ENCODE measurements at regions not wholly inside any gene's neighbourhood (a gene's known extent, or its start where the extent isn't known, plus 50 kb on each side); places are given as distances from the start of the nearest gene placed in this dataset.

- DNase-seq (ENCODE audit: low read depth in 1 of 2, low spot score in 1 of 2), result no peak
- no peak for FAIRE-seq
- Histone ChIP-seq H3K4me3 (no peak overlapping the region), H3K27ac (no peak overlapping the region), H3K4me1 (no peaks in the 10 kb centered on the region), H3K9me3 (peaks cover 5% of the 10 kb centered on the region; the same call in 1 of the 3 replicates), H3K4me2 (no peak overlapping the region)
- ChIA-PET CTCF (no interaction called here), POLR2A (no interaction called here)
- no peak for TF ChIP-seq RCOR1 (IDR thresholded peaks at IDR 0.05; ENCODE audit: low read depth, low read length)
- TF ChIP-seq E2F6 (IDR thresholded peaks at IDR 0.05; ENCODE audit: borderline replicate concordance, low read depth), result no peak
- TF ChIP-seq BHLHE40 (IDR thresholded peaks at IDR 0.05; ENCODE audit: low read depth, low read length), result no peak
- TF ChIP-seq CBX8 (IDR thresholded peaks at IDR 0.05), result no peak
- TF ChIP-seq HDAC2 (IDR thresholded peaks at IDR 0.05), result no peak
- TF ChIP-seq POLR2A (IDR thresholded peaks at IDR 0.05; ENCODE audit: low read length), result no peak
- TF ChIP-seq USF2 (IDR thresholded peaks at IDR 0.05), result no peak
- TF ChIP-seq JUN (IDR thresholded peaks at IDR 0.05), result no peak
- no peak for TF ChIP-seq TP53 (CRISPR knock-in tag; IDR thresholded peaks at IDR 0.05)
- ATAC-seq, result no peak
Observed at GRCh38 chr5:155489949-155490348, 476.4 kb downstream of the KIF4B start.

- H3K4me1 ChIP-seq, result no peaks in the 10 kb centered on the region
- POLR2A ChIA-PET, result no interaction called here
- FAIRE-seq (peak; percentile 13), ATAC-seq (no peak), DNase-seq (ENCODE audit: low read depth in 1 of 2, low spot score in 1 of 2) (no peak)
- no peak overlapping the region for H3K4me2 ChIP-seq
- H3K9me3 ChIP-seq, result peaks cover 5% of the 10 kb centered on the region; the same call in 1 of the 3 replicates
- H3K4me3 ChIP-seq, result no peak overlapping the region
- H3K27ac ChIP-seq, result no peak overlapping the region
- CTCF ChIA-PET, result no interaction called here
- TF ChIP-seq JUNB (IDR thresholded peaks at IDR 0.05), result no peak
- no peak for TF ChIP-seq HOXB13 (CRISPR knock-in tag; IDR thresholded peaks at IDR 0.05; ENCODE audit: low read depth)
- TF ChIP-seq SMC3 (IDR thresholded peaks at IDR 0.05), result no peak
- TF ChIP-seq BHLHE40 (IDR thresholded peaks at IDR 0.05; ENCODE audit: low read depth, low read length), result no peak
- TF ChIP-seq KDM1A (IDR thresholded peaks at IDR 0.05; ENCODE audit: low read depth), result no peak
- TF ChIP-seq USF2 (IDR thresholded peaks at IDR 0.05), result no peak
- TF ChIP-seq HMGXB4 (CRISPR knock-in tag; IDR thresholded peaks at IDR 0.05; ENCODE audit: borderline replicate concordance), result no peak
- TF ChIP-seq RARB (CRISPR knock-in tag; IDR thresholded peaks at IDR 0.05), result no peak
- TF ChIP-seq E2F6 (IDR thresholded peaks at IDR 0.05; ENCODE audit: borderline replicate concordance, low read depth), result no peak
- TF ChIP-seq ZC3H11A (IDR thresholded peaks at IDR 0.05), result no peak
- no peak for TF ChIP-seq POLR2A (IDR thresholded peaks at IDR 0.05; ENCODE audit: low read length)
- no peak for TF ChIP-seq TFCP2L1 (CRISPR knock-in tag; IDR thresholded peaks at IDR 0.05)
- no peak for TF ChIP-seq MYC (IDR thresholded peaks at IDR 0.05; ENCODE audit: borderline replicate concordance, low read length)
- TF ChIP-seq POLR2AphosphoS2 (conservative IDR thresholded peaks at IDR 0.05; ENCODE audit: low read length), result no peak
- TF ChIP-seq, protein P1, sequence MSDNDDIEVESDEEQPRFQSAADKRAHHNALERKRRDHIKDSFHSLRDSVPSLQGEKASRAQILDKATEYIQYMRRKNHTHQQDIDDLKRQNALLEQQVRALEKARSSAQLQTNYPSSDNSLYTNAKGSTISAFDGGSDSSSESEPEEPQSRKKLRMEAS (IDR thresholded peaks at IDR 0.05), result no peak
- TF ChIP-seq MAZ (IDR thresholded peaks at IDR 0.05; ENCODE audit: borderline replicate concordance, low read depth, low read length), result no peak
- TF ChIP-seq HEYL (CRISPR knock-in tag; IDR thresholded peaks at IDR 0.05), result no peak
- no peak for TF ChIP-seq NPAS2 (CRISPR knock-in tag; IDR thresholded peaks at IDR 0.05; ENCODE audit: borderline replicate concordance)
- WGBS (ENCODE audit: missing lambda C conversion rate), result 13% methylated on average over 2 of the region's 2 CpGs
Observed at GRCh38 chr5:155492191-155492590, 478.6 kb downstream of the KIF4B start.

Data from A549 (cell line).